ENCODE measurements at regions not wholly inside any gene's neighbourhood (a gene's known extent, or its start where the extent isn't known, plus 50 kb on each side); places are given as distances from the start of the nearest gene placed in this dataset.

- TF ChIP-seq CTCF (IDR thresholded peaks at IDR 0.05), result no peak
- no peak for TF ChIP-seq POLR2A (IDR thresholded peaks at IDR 0.05)
These were observed 108.2 kb upstream of the OLIG2 start for GRCh38 chr21:32917362-32918135.

Data from suprapubic skin (tissue), 3 donors.